ENCODE measurements at regions not wholly inside any gene's neighbourhood (a gene's known extent, or its start where the extent isn't known, plus 50 kb on each side); places are given as distances from the start of the nearest gene placed in this dataset.
"Not testable (repeated sequence)": the region's sequence is repeated elsewhere in the genome, so short reads cannot be mapped to it uniquely, and the experiment has no call there.

DNA sequence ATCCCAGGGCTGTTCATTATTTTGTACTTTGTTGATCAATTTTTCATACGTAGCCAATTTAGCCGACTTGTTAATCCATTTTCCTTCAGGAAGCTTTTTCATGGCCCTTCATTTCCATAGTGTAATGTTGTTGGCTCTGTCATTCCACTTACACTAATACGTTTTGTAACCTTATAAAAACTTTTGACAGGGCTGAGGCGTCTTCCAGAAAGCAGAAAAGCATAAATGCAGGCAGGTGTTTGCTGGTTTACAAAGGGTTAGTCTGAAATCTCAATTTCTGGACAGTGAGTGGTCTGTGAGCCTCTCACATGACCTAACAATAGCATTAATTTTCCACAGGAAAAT lies 444.0 kb downstream of the OTOL1 start:
- no peaks in the 10 kb centered on the region for H3K4me1 Mint-ChIP-seq (ENCODE audit: low read depth)
- no peaks in the 10 kb centered on the region for H3K36me3 ChIP-seq (ENCODE audit: insufficient read depth, low read length)
- no peak for ATAC-seq (ENCODE audit: poor library complexity)
- peaks cover 3% of the 10 kb centered on the region for H3K9me3 Mint-ChIP-seq
- intact Hi-C loops (cut with DNase I, micrococcal nuclease), result no loop called here
- ChIA-PET CTCF (no interaction called here), POLR2A (no interaction called here)
- no peak overlapping the region for H3K4me3 Mint-ChIP-seq
- no peaks in the 10 kb centered on the region for H3K27me3 Mint-ChIP-seq
- H3K27ac ChIP-seq (ENCODE audit: low read depth in 1 of 2, low read length in 2 of 2), result no peak overlapping the region
- TF ChIP-seq, protein P1, sequence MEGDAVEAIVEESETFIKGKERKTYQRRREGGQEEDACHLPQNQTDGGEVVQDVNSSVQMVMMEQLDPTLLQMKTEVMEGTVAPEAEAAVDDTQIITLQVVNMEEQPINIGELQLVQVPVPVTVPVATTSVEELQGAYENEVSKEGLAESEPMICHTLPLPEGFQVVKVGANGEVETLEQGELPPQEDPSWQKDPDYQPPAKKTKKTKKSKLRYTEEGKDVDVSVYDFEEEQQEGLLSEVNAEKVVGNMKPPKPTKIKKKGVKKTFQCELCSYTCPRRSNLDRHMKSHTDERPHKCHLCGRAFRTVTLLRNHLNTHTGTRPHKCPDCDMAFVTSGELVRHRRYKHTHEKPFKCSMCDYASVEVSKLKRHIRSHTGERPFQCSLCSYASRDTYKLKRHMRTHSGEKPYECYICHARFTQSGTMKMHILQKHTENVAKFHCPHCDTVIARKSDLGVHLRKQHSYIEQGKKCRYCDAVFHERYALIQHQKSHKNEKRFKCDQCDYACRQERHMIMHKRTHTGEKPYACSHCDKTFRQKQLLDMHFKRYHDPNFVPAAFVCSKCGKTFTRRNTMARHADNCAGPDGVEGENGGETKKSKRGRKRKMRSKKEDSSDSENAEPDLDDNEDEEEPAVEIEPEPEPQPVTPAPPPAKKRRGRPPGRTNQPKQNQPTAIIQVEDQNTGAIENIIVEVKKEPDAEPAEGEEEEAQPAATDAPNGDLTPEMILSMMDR (IDR thresholded peaks at IDR 0.05), result no peak
- DNase-seq, result no peak
- H3K27me3 ChIP-seq (ENCODE audit: control insufficient read depth in 1 of 2, insufficient read depth in 2 of 2, low read length in 2 of 2), result no peaks in the 10 kb centered on the region
- H3K9me3 ChIP-seq (ENCODE audit: control insufficient read depth in 1 of 2, insufficient read depth in 1 of 2, low read length in 2 of 2), result no peaks in the 10 kb centered on the region
- no peak overlapping the region for H3K4me3 ChIP-seq (ENCODE audit: low read length)
- no peaks in the 10 kb centered on the region for H3K4me1 ChIP-seq (ENCODE audit: insufficient read depth, low read length)
- no peaks in the 10 kb centered on the region for H3K36me3 Mint-ChIP-seq (ENCODE audit: low read depth)
- no peak overlapping the region for H3K27ac Mint-ChIP-seq

DNA sequence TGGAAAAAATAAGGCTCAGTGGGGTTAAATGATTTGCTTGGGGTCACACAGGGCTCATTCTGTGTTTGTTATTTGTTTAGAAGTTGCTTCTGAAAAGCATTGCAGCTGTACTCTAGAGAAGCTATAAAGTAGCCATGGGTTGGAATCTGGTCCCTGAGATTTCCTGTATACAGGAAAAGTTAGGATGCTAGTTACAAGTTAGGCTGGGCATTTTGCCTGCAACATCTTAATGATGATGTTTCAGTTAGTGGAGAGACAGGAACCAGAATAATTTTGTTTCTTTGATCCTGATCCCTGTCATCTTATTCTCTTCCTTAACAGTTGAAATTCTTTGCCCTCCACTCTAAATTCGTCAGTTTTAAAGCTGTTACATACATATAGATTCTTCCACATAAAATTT lies 445.3 kb downstream of the OTOL1 start:
- no peak overlapping the region for H3K27ac Mint-ChIP-seq
- no peak overlapping the region for H3K4me3 Mint-ChIP-seq
- ATAC-seq (ENCODE audit: poor library complexity), result no peak
- intact Hi-C loops (cut with DNase I, micrococcal nuclease), result no loop called here
- no peaks in the 10 kb centered on the region for H3K27me3 Mint-ChIP-seq
- TF ChIP-seq, protein P1 (IDR thresholded peaks at IDR 0.05), result no peak
- H3K9me3 Mint-ChIP-seq, result peaks cover 4% of the 10 kb centered on the region
- H3K4me1 ChIP-seq (ENCODE audit: insufficient read depth, low read length), result no peaks in the 10 kb centered on the region
- no peaks in the 10 kb centered on the region for H3K9me3 ChIP-seq (ENCODE audit: control insufficient read depth in 1 of 2, insufficient read depth in 1 of 2, low read length in 2 of 2)
- no peaks in the 10 kb centered on the region for H3K27me3 ChIP-seq (ENCODE audit: control insufficient read depth in 1 of 2, insufficient read depth in 2 of 2, low read length in 2 of 2)
- H3K27ac ChIP-seq (ENCODE audit: low read depth in 1 of 2, low read length in 2 of 2), result no peak overlapping the region
- H3K4me1 Mint-ChIP-seq (ENCODE audit: low read depth), result no peaks in the 10 kb centered on the region
- no peaks in the 10 kb centered on the region for H3K36me3 Mint-ChIP-seq (ENCODE audit: low read depth)
- ChIA-PET POLR2A (no interaction called here), CTCF (no interaction called here)
- DNase-seq, result no peak
- H3K4me3 ChIP-seq (ENCODE audit: low read length), result no peak overlapping the region
- no peaks in the 10 kb centered on the region for H3K36me3 ChIP-seq (ENCODE audit: insufficient read depth, low read length)

DNA sequence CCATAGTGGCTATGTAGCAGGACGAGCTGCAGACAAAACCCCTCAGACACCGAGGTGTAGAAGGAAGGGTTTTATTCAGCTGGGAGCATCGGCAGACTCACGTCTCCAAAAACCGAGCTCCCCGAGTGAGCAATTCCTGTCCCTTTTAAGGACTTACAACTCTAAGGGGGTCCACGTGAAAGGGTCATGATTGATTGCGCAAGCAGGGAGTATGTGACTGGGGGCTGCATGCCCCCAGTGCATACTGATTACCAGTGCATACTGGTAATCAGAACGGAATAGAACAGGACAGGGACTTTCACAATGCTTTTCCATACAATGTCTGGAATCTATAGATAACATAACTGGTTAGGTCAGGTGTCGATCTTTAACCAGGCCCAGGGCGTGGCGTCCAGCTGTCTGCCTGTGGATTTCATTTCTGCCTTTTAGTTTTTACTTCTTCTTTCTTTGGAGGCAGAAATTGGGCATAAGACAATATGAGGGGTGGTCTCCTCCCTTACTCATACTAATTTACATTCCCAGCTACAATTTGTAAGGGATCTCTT lies 447.3 kb downstream of the OTOL1 start:
- POLR2A ChIA-PET; H3K4me3 ChIP-seq (ENCODE audit: low read length); intact Hi-C loops (cut with DNase I, micrococcal nuclease); H3K36me3 ChIP-seq (ENCODE audit: insufficient read depth, low read length); H3K27me3 ChIP-seq (ENCODE audit: control insufficient read depth in 1 of 2, insufficient read depth in 2 of 2, low read length in 2 of 2); H3K27ac ChIP-seq (ENCODE audit: low read depth in 1 of 2, low read length in 2 of 2); ATAC-seq (ENCODE audit: poor library complexity); H3K4me1 Mint-ChIP-seq (ENCODE audit: low read depth); H3K36me3 Mint-ChIP-seq (ENCODE audit: low read depth); H3K27ac Mint-ChIP-seq; H3K9me3 ChIP-seq (ENCODE audit: control insufficient read depth in 1 of 2, insufficient read depth in 1 of 2, low read length in 2 of 2); H3K9me3 Mint-ChIP-seq; H3K27me3 Mint-ChIP-seq; H3K4me3 Mint-ChIP-seq; H3K4me1 ChIP-seq (ENCODE audit: insufficient read depth, low read length); CTCF ChIA-PET; DNase-seq: not testable (repeated sequence)

DNA sequence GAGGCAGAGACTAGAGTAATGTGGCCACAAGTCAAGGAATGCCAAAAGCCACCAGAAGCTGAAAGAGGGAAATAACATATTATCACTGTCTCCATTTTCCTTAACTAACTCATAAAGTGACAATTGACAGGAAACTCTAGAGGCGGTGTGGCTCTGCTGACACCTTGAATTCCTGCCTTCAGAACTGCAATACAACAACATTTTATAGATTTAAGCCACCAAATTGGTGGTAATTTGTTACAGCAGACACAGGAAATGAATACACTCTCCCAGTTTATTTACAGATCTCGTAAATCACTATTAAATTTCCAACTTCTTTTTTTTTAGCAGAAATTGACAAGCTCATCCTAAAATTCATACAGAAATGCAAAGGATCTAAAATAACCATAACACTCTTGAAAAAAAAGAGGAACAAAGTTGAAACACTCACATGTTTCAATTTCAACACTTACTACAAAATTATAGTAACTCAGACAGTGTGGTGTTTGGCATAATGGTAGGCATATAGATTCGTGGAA lies 449.9 kb downstream of the OTOL1 start:
- H3K4me3 ChIP-seq (ENCODE audit: low read length), result no peak overlapping the region
- TF ChIP-seq, protein P1 (IDR thresholded peaks at IDR 0.05), result no peak
- no peaks in the 10 kb centered on the region for H3K27me3 ChIP-seq (ENCODE audit: control insufficient read depth in 1 of 2, insufficient read depth in 2 of 2, low read length in 2 of 2)
- Mint-ChIP-seq H3K36me3 (ENCODE audit: low read depth) (no peaks in the 10 kb centered on the region), H3K9me3 (peaks cover 4% of the 10 kb centered on the region), H3K27me3 (no peaks in the 10 kb centered on the region), H3K4me3 (no peak overlapping the region), H3K4me1 (ENCODE audit: low read depth) (no peaks in the 10 kb centered on the region), H3K27ac (no peak overlapping the region)
- ATAC-seq (ENCODE audit: poor library complexity), result no peak
- H3K9me3 ChIP-seq (ENCODE audit: control insufficient read depth in 1 of 2, insufficient read depth in 1 of 2, low read length in 2 of 2), result no peaks in the 10 kb centered on the region
- intact Hi-C loops (cut with DNase I, micrococcal nuclease), result no loop called here
- no peaks in the 10 kb centered on the region for H3K36me3 ChIP-seq (ENCODE audit: insufficient read depth, low read length)
- no peak for DNase-seq
- no peak overlapping the region for H3K27ac ChIP-seq (ENCODE audit: low read depth in 1 of 2, low read length in 2 of 2)
- no peaks in the 10 kb centered on the region for H3K4me1 ChIP-seq (ENCODE audit: insufficient read depth, low read length)
- ChIA-PET CTCF (no interaction called here), POLR2A (no interaction called here)

All from CD4-positive, alpha-beta T cell (primary cell).